Stimulated activated CD8-positive, alpha-beta memory T cell treated with anti-CD3 and anti-CD28 coated beads, Interleukin-12 subunit alpha, Interleukin-12 subunit beta, amount 100 ng/mL, for 24 hours (primary cell): ENCODE measurements at regions not wholly inside any gene's neighbourhood (a gene's known extent, or its start where the extent isn't known, plus 50 kb on each side); places are given as distances from the start of the nearest gene placed in this dataset.

ENCODE experiments used
- DNase-seq: peaks from one replicate; pipeline ENCODE4 v3.0.0-alpha.2; 2020; ENCODE audit errors: extremely low read depth

DNA sequence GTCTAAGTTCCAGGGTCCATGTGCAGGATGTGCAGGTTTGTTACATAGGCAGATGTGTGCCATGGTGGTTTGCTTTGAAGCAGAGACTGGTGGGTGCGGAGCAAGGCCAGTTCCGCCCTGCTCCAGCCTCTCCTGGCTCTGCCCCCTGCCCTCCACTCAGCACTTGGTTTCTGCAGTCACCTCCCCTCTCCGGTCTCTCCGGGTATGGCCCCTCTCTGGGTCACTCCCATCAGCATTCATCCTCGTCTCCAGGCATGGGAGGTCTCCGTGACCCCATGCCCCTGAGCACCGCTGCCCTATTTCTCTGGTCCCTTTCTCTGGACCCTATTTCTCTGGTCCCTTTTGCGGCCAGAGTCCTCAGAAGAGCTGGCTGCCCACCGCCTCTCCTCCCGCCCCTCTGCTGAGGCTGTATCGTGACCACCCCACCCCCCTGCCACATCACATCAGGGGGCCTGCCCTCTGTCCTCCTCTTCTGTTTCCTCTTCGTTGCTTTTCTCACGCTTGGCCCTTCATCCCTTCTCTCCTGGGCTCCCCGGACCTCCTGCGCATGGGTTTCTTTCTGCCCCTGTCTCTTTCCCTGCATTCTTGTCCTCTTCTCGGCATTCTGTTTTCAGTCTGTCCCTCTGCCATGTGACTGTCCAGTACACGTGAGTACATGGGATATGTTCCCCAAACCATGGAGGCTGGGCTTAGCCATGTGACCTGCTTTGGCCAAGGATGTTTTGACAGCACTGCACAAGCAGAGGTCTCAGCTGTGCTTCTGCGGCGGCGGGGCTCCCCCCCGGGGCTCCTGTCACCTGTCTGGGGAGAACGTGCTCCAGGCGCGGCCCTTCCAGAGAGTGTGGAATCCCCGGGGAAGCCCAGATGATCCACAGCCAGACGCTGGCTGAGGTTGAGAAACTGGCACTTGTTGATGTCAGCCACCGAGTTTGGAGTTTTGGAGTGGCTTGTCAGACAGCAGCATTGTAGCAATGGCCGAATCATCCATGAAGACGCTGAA is 54.4 kb upstream of the C1orf174 start:
- no peak for DNase-seq

- no peak for DNase-seq
Observed at GRCh38 chr1:3955196-3955772, 55.2 kb upstream of the C1orf174 start.

- DNase-seq, result no peak
Observed at GRCh38 chr1:3956527-3957170, 56.6 kb upstream of the C1orf174 start.

GRCh38 chr1:3959361-3959760 is 59.3 kb upstream of the C1orf174 start:
- DNase-seq, result no peak

DNA sequence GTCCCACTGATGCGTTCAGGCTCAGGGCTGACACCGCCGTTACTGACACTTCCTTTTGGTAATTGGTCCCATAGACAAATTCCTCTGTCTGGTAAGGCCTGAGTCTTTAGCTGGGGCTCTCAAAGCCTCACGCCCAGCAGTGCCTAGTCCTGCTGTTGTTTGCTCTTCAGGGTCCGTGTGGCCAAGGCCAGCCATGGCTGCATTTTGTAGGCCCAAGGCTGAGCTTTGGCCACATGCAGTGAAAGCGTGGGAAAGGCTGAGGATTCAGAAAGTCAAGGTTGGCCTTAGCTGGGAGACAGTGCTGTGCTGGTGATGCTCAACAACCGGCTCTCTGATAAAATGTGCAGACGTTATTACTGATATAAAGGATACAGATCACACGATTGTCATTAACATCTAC is 63.5 kb upstream of the C1orf174 start:
- no peak for DNase-seq

DNA sequence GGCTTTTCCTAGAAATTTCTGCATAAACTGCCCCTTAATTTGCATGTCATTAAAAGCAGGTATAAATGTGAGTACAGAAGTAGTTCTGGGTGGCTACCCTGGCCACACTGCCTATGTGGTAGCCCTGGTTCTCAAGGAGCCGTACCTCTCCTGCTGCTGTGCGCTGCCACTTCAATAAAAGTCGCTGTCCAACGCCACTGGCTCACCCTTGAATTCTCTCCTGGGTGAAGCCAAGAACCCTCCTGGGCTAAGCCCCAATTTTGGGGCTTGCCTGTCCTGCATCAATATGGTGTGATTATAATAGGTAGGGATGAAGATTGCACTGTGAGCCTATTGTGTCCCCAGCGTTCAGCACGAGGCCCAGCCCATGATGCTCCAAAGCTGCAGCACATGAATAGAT is 65.6 kb upstream of the C1orf174 start:
- DNase-seq, result no peak

DNA sequence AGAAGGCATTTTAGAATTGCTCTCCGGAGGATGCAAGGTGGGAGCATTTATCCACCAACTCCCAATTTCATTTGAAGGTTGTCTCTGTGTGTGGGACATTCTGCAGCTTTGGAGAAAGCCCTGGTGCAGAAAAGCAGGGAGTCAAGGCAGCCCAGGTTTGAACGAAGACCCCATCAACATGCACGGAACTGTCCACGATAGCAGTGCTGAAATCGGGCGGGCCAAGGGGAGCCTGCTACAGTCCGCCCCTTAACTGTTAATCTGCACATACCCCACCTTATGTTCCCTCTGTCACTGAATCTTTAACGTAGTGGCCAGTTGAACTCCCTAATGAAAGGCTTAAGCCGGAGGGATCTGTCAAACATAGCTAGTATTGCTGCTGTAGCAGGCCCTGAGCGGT is 68.8 kb upstream of the C1orf174 start:
- no peak for DNase-seq

DNA sequence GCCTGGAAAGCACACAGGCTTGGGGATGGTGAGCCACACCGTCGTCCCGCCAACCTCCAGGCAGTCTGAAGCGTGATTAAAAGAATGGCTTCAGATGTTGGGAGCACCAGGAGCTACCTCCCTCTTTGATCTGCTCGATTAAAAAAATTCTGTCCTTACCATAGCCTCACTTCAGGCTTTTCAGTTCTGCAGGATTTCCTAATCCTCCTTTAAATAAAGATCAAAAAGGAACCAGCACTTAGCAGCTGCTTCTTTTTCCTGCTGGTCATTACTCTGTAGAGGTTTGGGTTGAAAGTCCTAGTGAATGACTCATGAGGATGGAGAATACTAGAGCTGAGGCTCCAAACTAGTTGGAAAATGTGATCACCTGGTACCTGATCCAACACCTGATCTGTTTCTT is 71.9 kb upstream of the C1orf174 start:
- DNase-seq, result no peak

GRCh38 chr1:3975903-3976630 is 76.0 kb upstream of the C1orf174 start:
- DNase-seq, result no peak

- DNase-seq, result no peak
Observed at GRCh38 chr1:3976821-3977220, 76.7 kb upstream of the C1orf174 start.

GRCh38 chr1:3978196-3978989 is 78.3 kb upstream of the C1orf174 start:
- DNase-seq, result no peak

DNA sequence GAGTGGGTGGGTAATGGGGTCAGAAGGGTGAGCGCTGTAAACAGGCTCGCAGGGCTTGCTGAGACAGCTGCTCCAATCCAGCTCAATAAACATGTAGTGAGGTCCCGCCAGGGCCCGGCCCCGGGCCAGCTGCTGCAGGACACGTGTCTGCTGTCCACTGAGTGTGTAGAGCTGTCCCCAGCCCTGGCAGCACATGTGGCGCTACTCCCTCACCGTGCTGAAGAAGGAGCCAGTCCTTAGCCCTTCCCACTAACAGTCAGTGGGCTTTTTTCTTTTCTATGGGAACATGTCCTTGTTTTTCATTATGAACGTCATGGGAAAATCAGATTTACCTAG is 78.9 kb upstream of the C1orf174 start:
- DNase-seq, result no peak

DNA sequence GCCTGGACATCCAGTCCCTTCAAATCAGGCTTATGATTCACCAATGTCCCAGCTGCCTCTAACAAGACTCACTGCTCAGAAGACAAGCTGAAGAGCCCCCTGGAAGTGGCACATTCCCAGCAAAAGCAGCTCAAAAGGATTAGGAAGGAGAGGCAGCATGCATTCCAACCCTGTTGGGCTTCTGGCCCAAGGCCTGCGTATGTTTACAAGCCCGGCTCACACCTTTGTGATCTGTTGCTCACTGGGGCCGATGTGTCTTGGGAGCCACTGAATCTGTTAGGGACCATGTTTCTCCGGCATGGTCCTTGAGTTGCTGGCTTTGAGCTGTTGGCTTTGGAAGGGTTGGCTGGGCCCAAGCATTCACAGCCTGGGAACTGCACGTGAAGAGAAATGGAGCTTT is 81.2 kb upstream of the C1orf174 start:
- DNase-seq, result no peak

DNA sequence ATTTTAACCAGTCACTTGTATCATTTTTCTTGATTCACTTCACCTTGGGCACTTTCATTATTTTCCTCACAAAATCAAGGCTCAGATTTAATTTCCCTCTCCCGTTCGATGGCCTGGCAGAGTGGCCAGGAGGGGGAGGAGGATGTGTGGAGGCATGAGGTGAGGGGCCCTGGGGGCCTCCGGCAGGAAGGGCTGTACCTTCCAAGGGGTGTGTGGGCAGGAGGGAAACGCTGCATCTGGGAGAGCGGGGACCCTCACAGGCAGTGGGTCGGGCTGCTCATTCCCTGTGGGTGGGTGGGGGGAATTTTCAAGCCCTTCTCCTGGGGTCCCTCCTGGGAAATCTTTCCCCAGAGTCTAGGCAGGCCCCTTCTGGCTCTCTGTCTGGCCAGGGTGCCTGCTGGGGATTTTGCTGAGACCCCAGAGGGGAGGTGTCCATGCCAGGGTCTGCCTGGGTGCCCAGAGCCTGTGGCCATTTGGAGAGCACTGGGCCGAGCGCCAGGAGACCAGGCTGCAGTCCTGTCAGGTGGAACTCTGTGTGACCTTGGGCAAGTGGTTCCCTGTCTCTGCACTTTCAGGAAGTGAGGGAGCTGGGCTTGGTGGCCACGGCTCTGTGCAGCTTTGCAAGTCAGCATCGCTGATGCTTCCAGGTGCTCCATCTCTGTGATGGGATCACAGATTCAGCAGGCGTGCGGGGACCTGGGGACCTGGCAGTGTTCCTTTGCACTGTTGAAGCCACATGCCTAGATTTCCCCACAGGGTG is 81.9 kb upstream of the C1orf174 start:
- no peak for DNase-seq

DNA sequence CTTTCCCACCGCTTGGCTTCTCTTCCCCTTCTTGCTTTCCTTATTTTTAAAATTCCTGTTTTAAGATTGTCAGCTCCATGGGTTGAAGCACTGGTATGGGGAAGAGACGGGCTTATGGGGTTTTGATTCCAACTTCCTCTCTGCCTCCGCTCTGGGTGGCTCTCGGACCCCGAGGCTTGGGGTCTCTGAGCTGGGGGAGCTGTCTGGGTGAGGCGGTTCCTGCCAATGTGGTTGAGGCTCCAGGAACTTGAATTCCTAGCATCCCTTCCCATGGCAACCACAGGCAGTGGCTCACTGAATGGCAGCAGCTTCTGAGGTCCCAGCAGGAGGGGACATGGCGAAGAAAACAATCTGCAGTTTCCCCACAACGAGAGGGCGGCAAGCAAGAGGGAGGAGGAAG is 83.1 kb upstream of the C1orf174 start:
- DNase-seq, result no peak

GRCh38 chr1:3984586-3984985 is 84.5 kb upstream of the C1orf174 start:
- no peak for DNase-seq

- no peak for DNase-seq
Observed at GRCh38 chr1:3986686-3987218, 86.7 kb upstream of the C1orf174 start.

GRCh38 chr1:3987669-3988235 is 87.7 kb upstream of the C1orf174 start:
- no peak for DNase-seq

DNA sequence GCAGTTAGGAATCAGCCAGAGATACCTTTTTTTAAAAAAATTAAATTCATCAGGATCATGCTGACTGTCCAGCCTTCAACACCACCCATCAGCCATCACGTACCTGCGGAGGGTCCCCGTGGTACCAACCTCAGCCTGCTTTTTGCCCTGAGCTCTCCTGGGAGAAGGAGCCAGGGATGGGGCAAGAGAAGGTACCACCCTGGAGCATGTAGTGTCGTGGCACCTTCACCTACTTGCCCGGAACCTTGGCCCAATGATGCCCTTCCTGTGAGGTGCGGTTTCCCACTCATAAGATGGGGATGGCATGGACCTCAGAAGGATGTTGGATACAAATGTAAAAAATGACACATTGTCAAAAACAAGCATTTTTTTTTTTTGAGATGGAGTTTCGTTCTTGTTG is 88.4 kb upstream of the C1orf174 start:
- no peak for DNase-seq

- no peak for DNase-seq
Observed at GRCh38 chr1:3989465-3989864, 89.4 kb upstream of the C1orf174 start.
